H9 (cell line): ENCODE measurements at regions not wholly inside any gene's neighbourhood (a gene's known extent, or its start where the extent isn't known, plus 50 kb on each side); places are given as distances from the start of the nearest gene placed in this dataset.

Experiments used
- DNase-seq: peaks from one replicate; pipeline ENCODE4 v3.0.0-alpha.2; 2017
- H2AFZ ChIP-seq: one replicate; pipeline ENCODE4 v1.6.1; 2013; ENCODE audit warnings: mild to moderate bottlenecking, low read length, control low read depth, moderate library complexity
- H2AK5ac ChIP-seq: 2 replicates; pipeline ENCODE4 v1.6.1; 2013; ENCODE audit warnings: low read length, control low read depth, mixed read lengths; ENCODE audit not compliant: insufficient read length
- H2BK120ac ChIP-seq: one replicate; pipeline ENCODE4 v1.6.1; 2013; ENCODE audit warnings: low read depth, mild to moderate bottlenecking, low read length, control low read depth, inconsistent platforms; ENCODE audit not compliant: poor library complexity, severe bottlenecking
- H2BK12ac ChIP-seq: 2 replicates; pipeline ENCODE4 v1.6.1; 2013; ENCODE audit warnings: low read length, control low read depth, mixed read lengths, low read depth; ENCODE audit not compliant: insufficient read length
- H2BK15ac ChIP-seq: 2 replicates; pipeline ENCODE4 v1.6.1; 2013; ENCODE audit warnings: low read depth, low read length, control low read depth
- H2BK20ac ChIP-seq: one replicate; pipeline ENCODE4 v1.6.1; 2013; ENCODE audit warnings: low read depth, mild to moderate bottlenecking, low read length, control low read depth, inconsistent platforms; ENCODE audit not compliant: poor library complexity, severe bottlenecking
- H2BK5ac ChIP-seq: 2 replicates; pipeline ENCODE4 v1.6.1; 2013; ENCODE audit warnings: low read length, control low read depth, mixed read lengths; ENCODE audit not compliant: insufficient read length
- H3K14ac ChIP-seq: 2 replicates; pipeline ENCODE4 v1.6.1; 2013; ENCODE audit warnings: low read length, control low read depth; ENCODE audit not compliant: insufficient read depth
- H3K18ac ChIP-seq: 2 replicates; pipeline ENCODE4 v1.6.1; 2013; ENCODE audit warnings: low read depth, mild to moderate bottlenecking, mixed read lengths, low read length, control low read depth; ENCODE audit not compliant: insufficient read length
- H3K23ac ChIP-seq: 2 replicates; pipeline ENCODE4 v1.6.1; 2013; ENCODE audit warnings: low read length, control low read depth, mixed read lengths, low read depth; ENCODE audit not compliant: insufficient read length
- H3K23me2 ChIP-seq: 2 replicates; pipeline ENCODE4 v1.6.1; 2013; ENCODE audit warnings: low read depth, mild to moderate bottlenecking, mixed read lengths, low read length, control low read depth; ENCODE audit not compliant: insufficient read length, poor library complexity, severe bottlenecking
- H3K27ac ChIP-seq: 2 replicates; pipeline ENCODE4 v1.5.1; 2013; ENCODE audit warnings: low read length, control low read depth, mixed read lengths, low read depth; ENCODE audit not compliant: insufficient read length
- H3K27me3 ChIP-seq: 2 replicates; pipeline ENCODE4 v1.6.1; 2013; ENCODE audit warnings: low read length, control low read depth, inconsistent platforms; ENCODE audit not compliant: insufficient read depth
- H3K4ac ChIP-seq: 2 replicates; pipeline ENCODE4 v1.6.1; 2013; ENCODE audit warnings: low read depth, mild to moderate bottlenecking, control low read depth, inconsistent platforms, low read length, moderate library complexity
- H3K4me1 ChIP-seq: 2 replicates; pipeline ENCODE4 v1.6.1; 2013; ENCODE audit warnings: low read length, control low read depth, inconsistent platforms; ENCODE audit not compliant: insufficient read depth
- H3K4me2 ChIP-seq: 2 replicates; pipeline ENCODE4 v1.6.1; 2013; ENCODE audit warnings: low read length, control low read depth, mixed read lengths; ENCODE audit not compliant: insufficient read length, insufficient read depth
- H3K56ac ChIP-seq: 2 replicates; pipeline ENCODE4 v1.6.1; 2013; ENCODE audit warnings: low read depth, mild to moderate bottlenecking, mixed read lengths, low read length, control low read depth; ENCODE audit not compliant: insufficient read length
- H3K79me1 ChIP-seq: 2 replicates; pipeline ENCODE4 v1.6.1; 2013; ENCODE audit warnings: low read depth, mild to moderate bottlenecking, moderate library complexity, low read length, control low read depth, inconsistent platforms; ENCODE audit not compliant: insufficient read depth, poor library complexity, severe bottlenecking
- H3K79me2 ChIP-seq: 2 replicates; pipeline ENCODE4 v1.6.1; 2013; ENCODE audit warnings: low read length, control low read depth, inconsistent platforms; ENCODE audit not compliant: insufficient read depth
- H3K9ac ChIP-seq: 2 replicates; pipeline ENCODE4 v1.6.1; 2013; ENCODE audit warnings: low read length, control low read depth, mixed read lengths; ENCODE audit not compliant: insufficient read length; ENCODE audit errors: extremely low read depth
- H3K9me3 ChIP-seq: one replicate; pipeline ENCODE4 v1.6.1; 2013; ENCODE audit warnings: low read depth, low read length, inconsistent platforms; ENCODE audit not compliant: control insufficient read depth
- H3T11ph ChIP-seq: one replicate; pipeline ENCODE4 v1.6.1; 2013; ENCODE audit warnings: mild to moderate bottlenecking, low read length, control low read depth, inconsistent platforms
- H4K20me1 ChIP-seq: one replicate; pipeline ENCODE4 v1.6.1; 2013; ENCODE audit not compliant: control insufficient read depth, insufficient read length, insufficient read depth
- H4K5ac ChIP-seq: 2 replicates; pipeline ENCODE4 v1.6.1; 2013; ENCODE audit warnings: low read depth, mild to moderate bottlenecking, mixed read lengths, low read length, control low read depth; ENCODE audit not compliant: insufficient read length
- H4K8ac ChIP-seq: replicated peaks from 2 replicates; pipeline ENCODE4 v1.6.1; 2013; ENCODE audit warnings: low read length, control low read depth, mixed read lengths, low read depth; ENCODE audit not compliant: insufficient read length
- H4K91ac ChIP-seq: 2 replicates; pipeline ENCODE4 v1.6.1; 2013; ENCODE audit warnings: low read depth, mild to moderate bottlenecking, moderate library complexity, mixed read lengths, low read length, control low read depth; ENCODE audit not compliant: insufficient read length
- H3K27ac Mint-ChIP-seq, 3 experiments: 2 replicates in 2 of 3; 3 replicates in 1 of 3; pipeline ENCODE4 v1.8.0; 2020 to 2021; ENCODE audit warnings: mixed read lengths in 3 of 3, mild to moderate bottlenecking in 1 of 3, moderate library complexity in 1 of 3
- H3K27me3 Mint-ChIP-seq: 2 replicates; pipeline ENCODE4 v1.8.0; 2021; ENCODE audit warnings: low read depth, mild to moderate bottlenecking, moderate library complexity, mixed read lengths
- H3K36me3 Mint-ChIP-seq, 3 experiments: 2 replicates in 2 of 3; 3 replicates in 1 of 3; pipeline ENCODE4 v1.8.0; 2020 to 2021; ENCODE audit warnings: low read depth in 3 of 3, mixed read lengths in 3 of 3; ENCODE audit not compliant: insufficient read depth in 1 of 3
- H3K4me1 Mint-ChIP-seq, 2 experiments: 2 replicates each; pipeline ENCODE4 v1.8.0; 2020; ENCODE audit warnings: mixed read lengths in 2 of 2
- H3K4me3 Mint-ChIP-seq, 2 experiments: 2 replicates in 1 of 2; 3 replicates in 1 of 2; pipeline ENCODE4 v1.8.0; 2020 to 2021; ENCODE audit warnings: mild to moderate bottlenecking in 2 of 2, mixed read lengths in 2 of 2, moderate library complexity in 1 of 2
- H3K9me3 Mint-ChIP-seq, 2 experiments: 2 replicates in 1 of 2; 3 replicates in 1 of 2; pipeline ENCODE4 v1.8.0; 2020; ENCODE audit warnings: mild to moderate bottlenecking in 2 of 2, mixed read lengths in 2 of 2, moderate library complexity in 1 of 2
- WGBS: extraction: QIAGEN DNeasy Blood & Tissue Kit; methylation state at CpG from one replicate; pipeline ENCODE4 v1.1.7; 2013; ENCODE audit warnings: missing lambda C conversion rate, low lambda C conversion rate, mixed read lengths; ENCODE audit not compliant: insufficient read length; ENCODE audit errors: extremely low coverage; 5-methylcytosine and 5-hydroxymethylcytosine counted together
- TF ChIP-seq, protein P1 (sequence below): fragments of 200-600 bp; sonication (generic); conservative IDR thresholded peaks from 3 replicates; pipeline ENCODE4 v1.8.0; 2021; ENCODE audit warnings: antibody characterized with exemption, mild to moderate bottlenecking

DNA sequence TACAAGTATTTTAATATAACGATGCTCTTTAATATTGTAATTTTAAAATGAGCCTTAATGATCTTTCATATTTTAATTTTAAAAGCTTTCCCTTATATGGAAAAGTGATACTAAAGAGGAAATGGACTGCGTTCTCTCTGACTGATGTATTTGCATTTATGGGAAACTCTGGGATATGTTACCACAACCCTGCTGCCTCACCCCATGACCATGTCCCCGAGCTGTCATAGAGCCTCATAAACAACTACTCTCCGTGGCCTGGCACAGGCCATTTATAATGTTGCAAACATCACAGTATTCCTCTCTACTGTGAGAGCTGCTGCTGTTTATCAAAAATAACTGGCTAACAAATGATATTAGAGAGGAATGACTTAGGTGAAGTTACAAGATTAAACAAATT is 75.8 kb upstream of the SEC11C start:
- Histone ChIP-seq H2AK5ac (no peak overlapping the region), H4K5ac (no peak overlapping the region), H3K4ac (no peak overlapping the region), H4K91ac (no peak overlapping the region), H2BK12ac (no peak overlapping the region), H3K18ac (no peak overlapping the region), H3T11ph (no peak overlapping the region), H3K27ac (no peak overlapping the region), H2BK20ac (no peak overlapping the region), H2BK15ac (no peak overlapping the region), H3K14ac (no peak overlapping the region), H3K23ac (no peak overlapping the region), H4K20me1 (no peaks in the 10 kb centered on the region), H3K9me3 (no peaks in the 10 kb centered on the region), H2AFZ (no peak overlapping the region), H3K79me2 (no peaks in the 10 kb centered on the region), H3K27me3 (no peaks in the 10 kb centered on the region), H3K4me1 (no peaks in the 10 kb centered on the region), H2BK120ac (no peak overlapping the region), H3K9ac (no peak overlapping the region), H3K56ac (no peak overlapping the region), H3K23me2 (no peaks in the 10 kb centered on the region), H3K79me1 (no peaks in the 10 kb centered on the region), H4K8ac (no peak overlapping the region), H3K4me2 (no peak overlapping the region), H2BK5ac (no peak overlapping the region)
- Mint-ChIP-seq H3K27me3 (no peaks in the 10 kb centered on the region), H3K4me3 (no peak overlapping the region), H3K36me3 (no peaks in the 10 kb centered on the region), H3K9me3 (no peaks in the 10 kb centered on the region; a peak in 1 of 5 replicates), H3K27ac (peak overlapping the region in 1 of 3 experiments; percentile 41; a peak in 1 of 7 replicates), H3K4me1 (peaks cover 0 to 5% of the 10 kb centered on the region in 2 experiments; a peak in 2 of 4 replicates)
- no peak for DNase-seq
- no CpG with 5 or more reads among the region's 4 CpGs for WGBS
- TF ChIP-seq, protein P1, sequence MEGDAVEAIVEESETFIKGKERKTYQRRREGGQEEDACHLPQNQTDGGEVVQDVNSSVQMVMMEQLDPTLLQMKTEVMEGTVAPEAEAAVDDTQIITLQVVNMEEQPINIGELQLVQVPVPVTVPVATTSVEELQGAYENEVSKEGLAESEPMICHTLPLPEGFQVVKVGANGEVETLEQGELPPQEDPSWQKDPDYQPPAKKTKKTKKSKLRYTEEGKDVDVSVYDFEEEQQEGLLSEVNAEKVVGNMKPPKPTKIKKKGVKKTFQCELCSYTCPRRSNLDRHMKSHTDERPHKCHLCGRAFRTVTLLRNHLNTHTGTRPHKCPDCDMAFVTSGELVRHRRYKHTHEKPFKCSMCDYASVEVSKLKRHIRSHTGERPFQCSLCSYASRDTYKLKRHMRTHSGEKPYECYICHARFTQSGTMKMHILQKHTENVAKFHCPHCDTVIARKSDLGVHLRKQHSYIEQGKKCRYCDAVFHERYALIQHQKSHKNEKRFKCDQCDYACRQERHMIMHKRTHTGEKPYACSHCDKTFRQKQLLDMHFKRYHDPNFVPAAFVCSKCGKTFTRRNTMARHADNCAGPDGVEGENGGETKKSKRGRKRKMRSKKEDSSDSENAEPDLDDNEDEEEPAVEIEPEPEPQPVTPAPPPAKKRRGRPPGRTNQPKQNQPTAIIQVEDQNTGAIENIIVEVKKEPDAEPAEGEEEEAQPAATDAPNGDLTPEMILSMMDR, result no peak
